ENCODE measurements at regions not wholly inside any gene's neighbourhood (a gene's known extent, or its start where the extent isn't known, plus 50 kb on each side); places are given as distances from the start of the nearest gene placed in this dataset.

- no peak for DNase-seq
Measured at GRCh38 chr1:29519788-29520110, 283.4 kb downstream of the PTPRU start.

- no peak for DNase-seq
Measured at GRCh38 chr1:29519108-29519787, 282.9 kb downstream of the PTPRU start.

- no peak for DNase-seq
Measured at GRCh38 chr1:29518183-29518835, 282.0 kb downstream of the PTPRU start.

- DNase-seq, result no peak
Measured at GRCh38 chr1:29517251-29518086, 281.1 kb downstream of the PTPRU start.

GRCh38 chr1:29516063-29516820, 279.9 kb downstream of the PTPRU start:
- DNase-seq, result no peak

- no peak for DNase-seq
Measured at GRCh38 chr1:29515170-29515955, 279.0 kb downstream of the PTPRU start.

- no peak for DNase-seq
Measured at GRCh38 chr1:29514361-29515169, 278.2 kb downstream of the PTPRU start.

GRCh38 chr1:29513357-29513756, 277.0 kb downstream of the PTPRU start:
- peak; percentile 46 to 69 for DNase-seq

GRCh38 chr1:29511436-29511835, 275.1 kb downstream of the PTPRU start:
- DNase-seq, result no peak

GRCh38 chr1:29508458-29509107, 272.3 kb downstream of the PTPRU start:
- DNase-seq, result no peak

GRCh38 chr1:29506678-29507225, 270.4 kb downstream of the PTPRU start:
- no peak for DNase-seq

GRCh38 chr1:29505532-29506220, 269.4 kb downstream of the PTPRU start:
- no peak for DNase-seq

GRCh38 chr1:29504709-29505410, 268.5 kb downstream of the PTPRU start:
- no peak for DNase-seq

- no peak for DNase-seq
Measured at GRCh38 chr1:29504196-29504595, 267.9 kb downstream of the PTPRU start.

- peak; percentile 69 to 92 for DNase-seq
Measured at GRCh38 chr1:29502911-29503840, 266.9 kb downstream of the PTPRU start.

- DNase-seq, result no peak
Measured at GRCh38 chr1:29502225-29502910, 266.0 kb downstream of the PTPRU start.

- DNase-seq, result no peak
Measured at GRCh38 chr1:29501227-29501976, 265.1 kb downstream of the PTPRU start.
